AG04450 (cell line): ENCODE measurements at regions not wholly inside any gene's neighbourhood (a gene's known extent, or its start where the extent isn't known, plus 50 kb on each side); places are given as distances from the start of the nearest gene placed in this dataset.

ENCODE experiments used
- CTCF ChIA-PET: fragments of 300-600, 350-600 bp; formaldehyde crosslinking; extraction: SDS; loops from one replicate; lab custom pipeline; 2022; ENCODE audit warnings: antibody characterized with exemption, inconsistent platforms; lab: Charles Lee
- POLR2A ChIA-PET: fragments of 350-600 bp; formaldehyde crosslinking; extraction: SDS; loops from one replicate; lab custom pipeline; 2021; ENCODE audit warnings: antibody characterized with exemption, inconsistent platforms; lab: Yijun Ruan, JAX
- DNase-seq: peaks from one replicate; pipeline ENCODE4 v3.0.0-alpha.2; 2011; ENCODE audit warnings: low read depth, low spot score
- H3K27ac ChIP-seq: one replicate; pipeline ENCODE4 v1.5.1; 2012; ENCODE audit warnings: low read depth, low read length, control low read depth
- H3K27me3 ChIP-seq: one replicate; pipeline ENCODE4 v1.6.0; 2012; ENCODE audit warnings: low read length; ENCODE audit not compliant: control insufficient read depth, insufficient read depth
- H3K4me3 ChIP-seq: 2 replicates; pipeline ENCODE4 v1.5.1; 2011; ENCODE audit warnings: mild to moderate bottlenecking, low read depth, low read length, control low read depth
- H3K9me3 ChIP-seq: 2 replicates; pipeline ENCODE4 v1.5.1; 2012; ENCODE audit warnings: low read length; ENCODE audit not compliant: control insufficient read depth, insufficient read depth
- CTCF ChIP-seq: IDR thresholded peaks from 2 replicates; pipeline ENCODE4 v1.5.1; 2011; ENCODE audit warnings: low read depth, low read length, control low read depth, inconsistent platforms

GRCh38 chr7:13411636-13412035, 577.8 kb downstream of the ETV1 start:
- no peak for DNase-seq
- no peak overlapping the region for H3K4me3 ChIP-seq
- TF ChIP-seq CTCF, result no peak
- ChIA-PET CTCF (no interaction called here), POLR2A (no interaction called here)
- H3K9me3 ChIP-seq, result no peaks in the 10 kb centered on the region
- H3K27me3 ChIP-seq, result no peaks in the 10 kb centered on the region
- H3K27ac ChIP-seq, result no peak overlapping the region

GRCh38 chr7:13414181-13414580, 575.3 kb downstream of the ETV1 start:
- no peaks in the 10 kb centered on the region for H3K9me3 ChIP-seq

DNA sequence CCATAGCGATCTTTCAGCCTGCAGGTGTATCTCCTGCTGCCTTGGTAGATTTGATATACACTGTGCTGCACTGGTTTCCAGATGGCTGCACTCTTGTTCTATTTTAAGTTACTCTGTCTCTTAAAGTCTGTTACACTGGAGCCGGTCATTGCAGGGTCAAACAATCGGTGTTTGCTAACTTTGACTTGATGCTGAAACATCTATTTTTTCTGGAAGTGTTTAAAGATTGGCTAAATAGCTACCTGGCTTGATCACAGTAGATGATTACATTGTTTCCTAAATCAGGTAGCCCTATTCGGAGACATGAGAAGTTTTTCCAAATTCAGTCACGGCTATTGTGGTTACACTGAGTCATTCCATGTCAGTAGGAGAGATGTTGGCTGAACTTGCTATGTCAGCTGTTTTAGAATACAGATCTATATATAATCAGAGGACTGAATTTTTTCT, 574.8 kb downstream of the ETV1 start:
- CTCF ChIA-PET, result no interaction called here
- POLR2A ChIA-PET, result no interaction called here
- Histone ChIP-seq H3K4me3 (no peak overlapping the region), H3K27me3 (no peaks in the 10 kb centered on the region), H3K27ac (no peak overlapping the region), H3K9me3 (no peaks in the 10 kb centered on the region; the same call in 1 of the 2 replicates)
- TF ChIP-seq CTCF, result no peak
- no peak for DNase-seq

More at GRCh38 chr7:13414181-13414580, 575.3 kb downstream of the ETV1 start:
- ChIA-PET POLR2A (no interaction called here), CTCF (no interaction called here)
- Histone ChIP-seq H3K27me3 (no peaks in the 10 kb centered on the region), H3K4me3 (no peak overlapping the region), H3K27ac (no peak overlapping the region)
- TF ChIP-seq CTCF, result no peak
- DNase-seq, result no peak

DNA sequence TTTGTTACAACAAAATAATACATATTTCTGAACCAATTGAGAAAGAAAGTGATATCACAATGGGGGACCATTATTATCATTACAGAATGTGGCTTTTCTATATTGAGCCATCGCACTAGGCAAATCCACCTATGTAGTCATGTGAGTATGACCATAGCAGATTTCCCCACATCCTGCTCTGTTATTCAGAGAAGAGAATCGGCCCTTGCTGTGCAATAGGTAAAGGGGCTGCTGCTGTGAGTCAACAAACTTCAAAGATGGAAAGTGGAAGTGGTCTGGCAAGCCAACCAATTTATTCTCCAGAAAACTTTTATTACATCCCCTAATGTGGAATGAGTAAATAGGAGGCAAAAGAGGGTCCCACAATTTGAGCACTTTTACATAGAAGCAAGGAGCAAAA, 573.4 kb downstream of the ETV1 start:
- TF ChIP-seq CTCF, result no peak
- Histone ChIP-seq H3K27me3 (no peaks in the 10 kb centered on the region), H3K9me3 (no peaks in the 10 kb centered on the region; the same call in 1 of the 2 replicates), H3K4me3 (no peak overlapping the region), H3K27ac (no peak overlapping the region)
- ChIA-PET POLR2A (no interaction called here), CTCF (no interaction called here)
- DNase-seq, result no peak

DNA sequence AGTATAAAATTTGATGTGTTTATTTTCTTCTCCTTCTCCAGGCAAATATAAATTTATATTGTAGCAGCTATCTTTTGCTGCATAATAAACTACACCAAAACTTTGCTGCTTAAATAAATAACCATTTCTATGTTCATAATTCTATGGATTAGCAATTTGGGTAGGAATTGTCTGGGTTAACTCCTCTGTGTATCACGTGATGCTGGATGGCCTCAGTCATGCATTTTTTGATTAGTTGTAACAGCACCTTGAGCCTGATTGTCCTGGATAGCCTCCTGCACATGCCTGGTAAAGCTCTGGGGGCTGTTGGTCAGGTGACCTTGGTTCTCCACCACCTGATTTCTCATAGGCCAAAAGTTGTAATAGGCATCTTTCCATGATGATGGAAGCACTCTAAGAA, 572.9 kb downstream of the ETV1 start:
- no peak for TF ChIP-seq CTCF
- CTCF ChIA-PET, result interaction anchor here (0.9 kb wide), 1 partner anchor 1275 kb away, joined by 3 read pairs; no protein-coding TSS in a partner anchor
- Histone ChIP-seq H3K4me3 (no peak overlapping the region), H3K27me3 (no peaks in the 10 kb centered on the region), H3K27ac (no peak overlapping the region), H3K9me3 (no peaks in the 10 kb centered on the region; the same call in 1 of the 2 replicates)
- no peak for DNase-seq
- POLR2A ChIA-PET, result no interaction called here
